H1 (cell line): ENCODE measurements at regions not wholly inside any gene's neighbourhood (a gene's known extent, or its start where the extent isn't known, plus 50 kb on each side); places are given as distances from the start of the nearest gene placed in this dataset.
A peak's percentile ranks its signal among the peaks of the same experiment; 100 is the strongest.

Experiments used
- CTCF ChIA-PET: fragments of 300-600 bp; sonication (Branson Sonifier 250); formaldehyde crosslinking; loops from one replicate; lab custom pipeline; 2021; ENCODE audit not compliant: partially characterized antibody; lab: Charles Lee
- POLR2A ChIA-PET: fragments of 300-600 bp; sonication (Branson Sonifier 250); formaldehyde crosslinking; loops from one replicate; lab custom pipeline; 2021; ENCODE audit warnings: inconsistent platforms; ENCODE audit not compliant: partially characterized antibody; lab: Charles Lee
- DNase-seq, 2 experiments: peaks; one replicate each; pipeline versions ENCODE4 v3.0.0 to v3.0.0-alpha.2; 2010 to 2022; ENCODE audit warnings: low spot score in 2 of 2, low read depth in 1 of 2, mixed read lengths in 1 of 2
- FAIRE-seq: peaks from 2 replicates; lab custom pipeline; 2011; peaks lifted over from hg19 to GRCh38; lab: Jason Lieb, UNC
- H2AFZ ChIP-seq: 2 replicates; pipeline ENCODE4 v1.8.1; 2012; ENCODE audit warnings: low read length, inconsistent platforms
- H2AK5ac ChIP-seq: 2 replicates; pipeline ENCODE4 v1.6.1; 2013; ENCODE audit warnings: low read depth, low read length
- H2BK120ac ChIP-seq: replicated peaks from 2 replicates; pipeline ENCODE3; 2013; ENCODE audit warnings: low read depth, low read length, inconsistent platforms
- H2BK12ac ChIP-seq: 2 replicates; pipeline ENCODE4 v1.6.1; 2013; ENCODE audit warnings: low read depth, low read length
- H2BK15ac ChIP-seq: 2 replicates; pipeline ENCODE4 v1.6.1; 2013; ENCODE audit warnings: low read length
- H2BK20ac ChIP-seq: 2 replicates; pipeline ENCODE4 v1.6.1; 2013; ENCODE audit warnings: low read length
- H2BK5ac ChIP-seq: 2 replicates; pipeline ENCODE4 v1.6.1; 2013; ENCODE audit warnings: low read depth, low read length
- H3K14ac ChIP-seq: 2 replicates; pipeline ENCODE4 v1.6.1; 2013; ENCODE audit warnings: inconsistent platforms; ENCODE audit not compliant: insufficient read length
- H3K18ac ChIP-seq: 2 replicates; pipeline ENCODE4 v1.6.1; 2013; ENCODE audit warnings: low read length; ENCODE audit errors: extremely low read depth
- H3K23ac ChIP-seq: 2 replicates; pipeline ENCODE4 v1.6.1; 2013; ENCODE audit warnings: inconsistent platforms; ENCODE audit not compliant: insufficient read length
- H3K23me2 ChIP-seq: 2 replicates; pipeline ENCODE4 v1.6.1; 2013; ENCODE audit warnings: low read depth, low read length
- H3K27ac ChIP-seq: 2 replicates; pipeline ENCODE4 v1.6.1; 2011; ENCODE audit warnings: low read depth, low read length, inconsistent platforms
- H3K27me3 ChIP-seq, 4 experiments: replicated peaks in 1 of 4; 1 replicate in 1 of 4; 2 replicates in 3 of 4; pipeline versions ENCODE4 v1.6.1 to v1.8.1; 2011 to 2013; ENCODE audit warnings: low read length in 3 of 4, mild to moderate bottlenecking in 3 of 4, inconsistent platforms in 2 of 4, mixed read lengths in 2 of 4, moderate library complexity in 1 of 4; ENCODE audit not compliant: control insufficient read depth in 3 of 4, insufficient read depth in 3 of 4; ENCODE audit errors: extremely low read depth in 1 of 4
- H3K36me3 ChIP-seq, 4 experiments: 2 replicates each; pipeline versions ENCODE4 v1.6.1 to v1.8.1; 2011 to 2013; ENCODE audit warnings: mild to moderate bottlenecking in 4 of 4, low read length in 3 of 4, moderate library complexity in 2 of 4, control low read depth in 1 of 4, inconsistent platforms in 1 of 4; ENCODE audit not compliant: insufficient read depth in 4 of 4, control insufficient read depth in 2 of 4
- H3K4ac ChIP-seq: replicated peaks from 2 replicates; pipeline ENCODE3; 2013; ENCODE audit warnings: low read length, low read depth, mixed read lengths, inconsistent platforms; ENCODE audit not compliant: insufficient read length
- H3K4me1 ChIP-seq, 4 experiments: replicated peaks in 1 of 4; 1 replicate in 1 of 4; 2 replicates in 3 of 4; pipeline versions ENCODE4 v1.6.1 to v1.8.1; 2011 to 2013; ENCODE audit warnings: low read length in 3 of 4, inconsistent platforms in 2 of 4, mixed read lengths in 1 of 4; ENCODE audit not compliant: insufficient read depth in 4 of 4, control insufficient read depth in 3 of 4
- H3K4me2 ChIP-seq, 2 experiments: 2 replicates each; pipeline versions ENCODE4 v1.6.1 to v1.8.1; 2011 to 2013; ENCODE audit warnings: low read depth in 2 of 2, low read length in 2 of 2, control low read depth in 1 of 2, inconsistent platforms in 1 of 2, mild to moderate bottlenecking in 1 of 2; ENCODE audit not compliant: insufficient read depth in 1 of 2
- H3K4me3 ChIP-seq, 4 experiments: fragments of 200-600, 300-600 bp in 1 of 4; sonication (generic), shearing (Covaris generic), sonication (Bioruptor Twin) in 1 of 4; 2 replicates each; pipeline versions ENCODE4 v1.5.1 to v1.8.1; 2011 to 2016; ENCODE audit warnings: low read length in 4 of 4, low read depth in 3 of 4, control low read depth in 2 of 4, inconsistent platforms in 2 of 4, mild to moderate bottlenecking in 2 of 4, mixed read lengths in 1 of 4, moderate library complexity in 1 of 4; ENCODE audit not compliant: insufficient read depth in 2 of 4; ENCODE audit errors: extremely low read depth in 1 of 4
- H3K56ac ChIP-seq: replicated peaks from 2 replicates; pipeline ENCODE3; 2013; ENCODE audit warnings: low read depth, mild to moderate bottlenecking, mixed read lengths, low read length, inconsistent platforms; ENCODE audit not compliant: insufficient read length
- H3K79me1 ChIP-seq: 2 replicates; pipeline ENCODE4 v1.6.1; 2013; ENCODE audit warnings: low read depth, low read length, control low read depth
- H3K79me2 ChIP-seq, 2 experiments: 2 replicates each; pipeline versions ENCODE4 v1.6.1 to v1.8.1; 2012 to 2013; ENCODE audit warnings: low read length in 2 of 2, mild to moderate bottlenecking in 2 of 2, inconsistent platforms in 1 of 2; ENCODE audit not compliant: insufficient read depth in 2 of 2, control insufficient read depth in 1 of 2
- H3K9ac ChIP-seq, 4 experiments: replicated peaks in 1 of 4; 1 replicate in 1 of 4; 2 replicates in 3 of 4; pipeline versions ENCODE4 v1.6.1 to v1.8.1; 2011 to 2013; ENCODE audit warnings: low read depth in 3 of 4, low read length in 3 of 4, control low read depth in 2 of 4, mild to moderate bottlenecking in 2 of 4, moderate library complexity in 2 of 4, inconsistent platforms in 1 of 4; ENCODE audit errors: extremely low read depth in 1 of 4
- H3K9me3 ChIP-seq, 2 experiments: 2 replicates each; pipeline versions ENCODE4 v1.6.1 to v1.8.1; 2012 to 2013; ENCODE audit warnings: mild to moderate bottlenecking in 2 of 2, moderate library complexity in 2 of 2, control low read depth in 1 of 2, inconsistent platforms in 1 of 2, low read depth in 1 of 2, low read length in 1 of 2, mixed read lengths in 1 of 2; ENCODE audit not compliant: insufficient read depth in 2 of 2
- H4K20me1 ChIP-seq, 2 experiments: replicated peaks in 1 of 2; 2 replicates each; pipeline versions ENCODE3 to v1.8.1; 2011 to 2013; ENCODE audit warnings: inconsistent platforms in 2 of 2, low read length in 2 of 2, mild to moderate bottlenecking in 1 of 2; ENCODE audit not compliant: insufficient read depth in 2 of 2, control insufficient read depth in 1 of 2
- H4K5ac ChIP-seq: 2 replicates; pipeline ENCODE4 v1.6.1; 2013; ENCODE audit warnings: low read length, low read depth, mixed read lengths, inconsistent platforms; ENCODE audit not compliant: insufficient read length
- H4K8ac ChIP-seq: 2 replicates; pipeline ENCODE4 v1.8.0; 2013; ENCODE audit warnings: mild to moderate bottlenecking, moderate library complexity, low read length, inconsistent platforms; ENCODE audit not compliant: insufficient read depth; ENCODE audit errors: extremely low read depth
- H4K91ac ChIP-seq: replicated peaks from 2 replicates; pipeline ENCODE3; 2013; ENCODE audit warnings: low read length, mixed read lengths, inconsistent platforms; ENCODE audit not compliant: insufficient read length
- CREB1 ChIP-seq: IDR thresholded peaks from 2 replicates; pipeline ENCODE4 v1.6.1; 2012; ENCODE audit warnings: inconsistent platforms
- RAD21 ChIP-seq, 2 experiments: IDR thresholded peaks in 1 of 2; conservative IDR thresholded peaks in 1 of 2; 2 replicates each; pipeline ENCODE4 v1.6.1; 2011; ENCODE audit warnings: low read depth in 2 of 2, low read length in 2 of 2, improper control_type of control experiment in 1 of 2, inconsistent platforms in 1 of 2, mild to moderate bottlenecking in 1 of 2, moderate library complexity in 1 of 2
- RBBP5 ChIP-seq: IDR thresholded peaks from 2 replicates; pipeline ENCODE4 v1.7.1; 2012; ENCODE audit warnings: low read depth, mild to moderate bottlenecking, inconsistent platforms, low read length, moderate library complexity, borderline replicate concordance
- WGBS, 2 experiments: shearing (Covaris generic) in 1 of 2; methylation state at CpG; one replicate each; pipeline versions ENCODE4 v1.1.6 to v1.1.7; 2013 to 2015; ENCODE audit warnings: low lambda C conversion rate in 2 of 2, mixed read lengths in 2 of 2, inconsistent platforms in 1 of 2, low coverage in 1 of 2, missing lambda C conversion rate in 1 of 2; ENCODE audit not compliant: insufficient replicate concordance in 2 of 2, insufficient coverage in 1 of 2, insufficient read length in 1 of 2; ENCODE audit errors: extremely low coverage in 1 of 2, missing lambda C conversion rate in 1 of 2; 5-methylcytosine and 5-hydroxymethylcytosine counted together
- TF ChIP-seq, protein P1 (sequence below), 3 experiments: IDR thresholded peaks; 1 replicate in 2 of 3; 2 replicates in 1 of 3; pipeline versions ENCODE4 v1.5.1 to v1.6.1; 2011; ENCODE audit warnings: low read length in 3 of 3, mild to moderate bottlenecking in 3 of 3, inconsistent platforms in 2 of 3, low read depth in 1 of 3, moderate library complexity in 1 of 3; ENCODE audit not compliant: insufficient read depth in 1 of 3; ENCODE audit errors: control extremely low read depth in 1 of 3

DNA sequence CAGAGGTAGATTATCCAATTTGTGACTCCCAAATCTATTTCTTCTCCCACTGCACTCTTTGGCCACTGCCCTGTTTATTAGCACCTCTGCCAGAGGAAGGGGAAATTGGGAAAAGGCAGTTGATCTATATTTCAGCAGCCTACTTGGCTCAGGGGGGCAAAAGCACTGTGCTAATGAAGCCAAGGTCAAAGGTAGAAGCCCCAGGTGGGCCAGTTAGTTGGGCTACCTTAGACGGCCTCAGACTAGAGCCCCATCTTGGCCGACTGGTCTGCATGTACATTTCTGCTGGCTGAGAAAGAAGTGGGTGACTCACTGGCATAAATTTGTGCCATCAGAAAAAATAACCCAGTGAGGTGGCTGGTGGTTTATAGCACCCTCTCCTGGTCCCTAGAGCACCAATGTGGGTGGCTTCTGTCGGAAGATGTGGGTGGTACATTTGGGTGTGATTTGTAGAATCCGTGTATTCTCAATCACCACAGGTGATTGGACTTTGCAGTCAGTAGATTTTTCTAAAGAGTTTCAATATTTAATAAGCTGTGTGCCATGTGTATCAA, 293.3 kb upstream of the MKI67 start:
- Histone ChIP-seq H3K4me2 (no peak overlapping the region), H3K56ac (no peak overlapping the region), H2AFZ (no peak overlapping the region), H3K14ac (no peak overlapping the region), H3K27ac (no peak overlapping the region), H3K9me3 (no peaks in the 10 kb centered on the region), H3K79me2 (no peaks in the 10 kb centered on the region), H4K20me1 (no peaks in the 10 kb centered on the region), H2BK20ac (no peak overlapping the region), H3K36me3 (no peaks in the 10 kb centered on the region), H2BK5ac (no peak overlapping the region), H3K9ac (no peak overlapping the region), H2BK15ac (no peak overlapping the region), H3K4ac (no peak overlapping the region), H2BK120ac (no peak overlapping the region), H3K79me1 (no peaks in the 10 kb centered on the region), H3K4me1 (peaks cover 0 to 4% (median 0%) of the 10 kb centered on the region in 4 experiments; a peak in 1 of 7 replicates), H4K91ac (no peak overlapping the region), H2AK5ac (no peak overlapping the region), H3K27me3 (no peaks in the 10 kb centered on the region), H2BK12ac (no peak overlapping the region), H4K8ac (no peak overlapping the region), H3K4me3 (no peak overlapping the region), H3K23me2 (no peaks in the 10 kb centered on the region), H3K18ac (no peak overlapping the region), H3K23ac (no peak overlapping the region), H4K5ac (no peak overlapping the region)
- WGBS, 2 experiments = 92% methylated on average over 4 of the region's 4 CpGs; no CpG with 5 or more reads in 1 of the 2 experiments
- TF ChIP-seq RAD21 (IDR thresholded peaks at IDR 0.05 in 1 of 2, conservative IDR thresholded peaks at IDR 0.05 in 1 of 2; ENCODE audit: low read depth in 2 of 2, low read length in 2 of 2) (peak; percentile 39 to 60; a peak in 3 of 4 replicates), RBBP5 (no peak), CREB1 (no peak)
- TF ChIP-seq, protein P1, sequence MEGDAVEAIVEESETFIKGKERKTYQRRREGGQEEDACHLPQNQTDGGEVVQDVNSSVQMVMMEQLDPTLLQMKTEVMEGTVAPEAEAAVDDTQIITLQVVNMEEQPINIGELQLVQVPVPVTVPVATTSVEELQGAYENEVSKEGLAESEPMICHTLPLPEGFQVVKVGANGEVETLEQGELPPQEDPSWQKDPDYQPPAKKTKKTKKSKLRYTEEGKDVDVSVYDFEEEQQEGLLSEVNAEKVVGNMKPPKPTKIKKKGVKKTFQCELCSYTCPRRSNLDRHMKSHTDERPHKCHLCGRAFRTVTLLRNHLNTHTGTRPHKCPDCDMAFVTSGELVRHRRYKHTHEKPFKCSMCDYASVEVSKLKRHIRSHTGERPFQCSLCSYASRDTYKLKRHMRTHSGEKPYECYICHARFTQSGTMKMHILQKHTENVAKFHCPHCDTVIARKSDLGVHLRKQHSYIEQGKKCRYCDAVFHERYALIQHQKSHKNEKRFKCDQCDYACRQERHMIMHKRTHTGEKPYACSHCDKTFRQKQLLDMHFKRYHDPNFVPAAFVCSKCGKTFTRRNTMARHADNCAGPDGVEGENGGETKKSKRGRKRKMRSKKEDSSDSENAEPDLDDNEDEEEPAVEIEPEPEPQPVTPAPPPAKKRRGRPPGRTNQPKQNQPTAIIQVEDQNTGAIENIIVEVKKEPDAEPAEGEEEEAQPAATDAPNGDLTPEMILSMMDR (IDR thresholded peaks at IDR 0.05; ENCODE audit: control extremely low read depth in 1 of 3, insufficient read depth in 1 of 3, low read depth in 1 of 3, low read length in 3 of 3) = peak; percentile 24 to 34 (median 31)
- CTCF ChIA-PET = interaction anchor here (0.8 to 3.1 kb wide), 3 partner anchors 104 to 156 kb away, joined by 4 to 10 read pairs (median 4); no protein-coding TSS in a partner anchor
- DNase-seq = no peak
- POLR2A ChIA-PET = no interaction called here
- no peak for FAIRE-seq
